H1 (cell line): ENCODE measurements at regions not wholly inside any gene's neighbourhood (a gene's known extent, or its start where the extent isn't known, plus 50 kb on each side); places are given as distances from the start of the nearest gene placed in this dataset.

Experiments
- HDAC6 ChIP-seq: IDR thresholded peaks from one replicate; pipeline ENCODE4 v1.7.1; 2012; ENCODE audit warnings: low read depth, mild to moderate bottlenecking, inconsistent platforms, low read length, moderate library complexity
- SP4 ChIP-seq: IDR thresholded peaks from 2 replicates; pipeline ENCODE4 v1.6.1; 2012; ENCODE audit warnings: low read length, inconsistent platforms
- TBP ChIP-seq: IDR thresholded peaks from 2 replicates; pipeline ENCODE4 v1.6.1; 2011; ENCODE audit warnings: low read depth, low read length, improper control_type of control experiment
- TF ChIP-seq, protein P1 (sequence below): fragments of 300-600 bp; sonication (generic); IDR thresholded peaks from 2 replicates; pipeline ENCODE4 v1.7.1; 2012; ENCODE audit warnings: low read length, moderate library complexity, mild to moderate bottlenecking, inconsistent platforms; ENCODE audit not compliant: insufficient replicate concordance

- TF ChIP-seq, protein P1, sequence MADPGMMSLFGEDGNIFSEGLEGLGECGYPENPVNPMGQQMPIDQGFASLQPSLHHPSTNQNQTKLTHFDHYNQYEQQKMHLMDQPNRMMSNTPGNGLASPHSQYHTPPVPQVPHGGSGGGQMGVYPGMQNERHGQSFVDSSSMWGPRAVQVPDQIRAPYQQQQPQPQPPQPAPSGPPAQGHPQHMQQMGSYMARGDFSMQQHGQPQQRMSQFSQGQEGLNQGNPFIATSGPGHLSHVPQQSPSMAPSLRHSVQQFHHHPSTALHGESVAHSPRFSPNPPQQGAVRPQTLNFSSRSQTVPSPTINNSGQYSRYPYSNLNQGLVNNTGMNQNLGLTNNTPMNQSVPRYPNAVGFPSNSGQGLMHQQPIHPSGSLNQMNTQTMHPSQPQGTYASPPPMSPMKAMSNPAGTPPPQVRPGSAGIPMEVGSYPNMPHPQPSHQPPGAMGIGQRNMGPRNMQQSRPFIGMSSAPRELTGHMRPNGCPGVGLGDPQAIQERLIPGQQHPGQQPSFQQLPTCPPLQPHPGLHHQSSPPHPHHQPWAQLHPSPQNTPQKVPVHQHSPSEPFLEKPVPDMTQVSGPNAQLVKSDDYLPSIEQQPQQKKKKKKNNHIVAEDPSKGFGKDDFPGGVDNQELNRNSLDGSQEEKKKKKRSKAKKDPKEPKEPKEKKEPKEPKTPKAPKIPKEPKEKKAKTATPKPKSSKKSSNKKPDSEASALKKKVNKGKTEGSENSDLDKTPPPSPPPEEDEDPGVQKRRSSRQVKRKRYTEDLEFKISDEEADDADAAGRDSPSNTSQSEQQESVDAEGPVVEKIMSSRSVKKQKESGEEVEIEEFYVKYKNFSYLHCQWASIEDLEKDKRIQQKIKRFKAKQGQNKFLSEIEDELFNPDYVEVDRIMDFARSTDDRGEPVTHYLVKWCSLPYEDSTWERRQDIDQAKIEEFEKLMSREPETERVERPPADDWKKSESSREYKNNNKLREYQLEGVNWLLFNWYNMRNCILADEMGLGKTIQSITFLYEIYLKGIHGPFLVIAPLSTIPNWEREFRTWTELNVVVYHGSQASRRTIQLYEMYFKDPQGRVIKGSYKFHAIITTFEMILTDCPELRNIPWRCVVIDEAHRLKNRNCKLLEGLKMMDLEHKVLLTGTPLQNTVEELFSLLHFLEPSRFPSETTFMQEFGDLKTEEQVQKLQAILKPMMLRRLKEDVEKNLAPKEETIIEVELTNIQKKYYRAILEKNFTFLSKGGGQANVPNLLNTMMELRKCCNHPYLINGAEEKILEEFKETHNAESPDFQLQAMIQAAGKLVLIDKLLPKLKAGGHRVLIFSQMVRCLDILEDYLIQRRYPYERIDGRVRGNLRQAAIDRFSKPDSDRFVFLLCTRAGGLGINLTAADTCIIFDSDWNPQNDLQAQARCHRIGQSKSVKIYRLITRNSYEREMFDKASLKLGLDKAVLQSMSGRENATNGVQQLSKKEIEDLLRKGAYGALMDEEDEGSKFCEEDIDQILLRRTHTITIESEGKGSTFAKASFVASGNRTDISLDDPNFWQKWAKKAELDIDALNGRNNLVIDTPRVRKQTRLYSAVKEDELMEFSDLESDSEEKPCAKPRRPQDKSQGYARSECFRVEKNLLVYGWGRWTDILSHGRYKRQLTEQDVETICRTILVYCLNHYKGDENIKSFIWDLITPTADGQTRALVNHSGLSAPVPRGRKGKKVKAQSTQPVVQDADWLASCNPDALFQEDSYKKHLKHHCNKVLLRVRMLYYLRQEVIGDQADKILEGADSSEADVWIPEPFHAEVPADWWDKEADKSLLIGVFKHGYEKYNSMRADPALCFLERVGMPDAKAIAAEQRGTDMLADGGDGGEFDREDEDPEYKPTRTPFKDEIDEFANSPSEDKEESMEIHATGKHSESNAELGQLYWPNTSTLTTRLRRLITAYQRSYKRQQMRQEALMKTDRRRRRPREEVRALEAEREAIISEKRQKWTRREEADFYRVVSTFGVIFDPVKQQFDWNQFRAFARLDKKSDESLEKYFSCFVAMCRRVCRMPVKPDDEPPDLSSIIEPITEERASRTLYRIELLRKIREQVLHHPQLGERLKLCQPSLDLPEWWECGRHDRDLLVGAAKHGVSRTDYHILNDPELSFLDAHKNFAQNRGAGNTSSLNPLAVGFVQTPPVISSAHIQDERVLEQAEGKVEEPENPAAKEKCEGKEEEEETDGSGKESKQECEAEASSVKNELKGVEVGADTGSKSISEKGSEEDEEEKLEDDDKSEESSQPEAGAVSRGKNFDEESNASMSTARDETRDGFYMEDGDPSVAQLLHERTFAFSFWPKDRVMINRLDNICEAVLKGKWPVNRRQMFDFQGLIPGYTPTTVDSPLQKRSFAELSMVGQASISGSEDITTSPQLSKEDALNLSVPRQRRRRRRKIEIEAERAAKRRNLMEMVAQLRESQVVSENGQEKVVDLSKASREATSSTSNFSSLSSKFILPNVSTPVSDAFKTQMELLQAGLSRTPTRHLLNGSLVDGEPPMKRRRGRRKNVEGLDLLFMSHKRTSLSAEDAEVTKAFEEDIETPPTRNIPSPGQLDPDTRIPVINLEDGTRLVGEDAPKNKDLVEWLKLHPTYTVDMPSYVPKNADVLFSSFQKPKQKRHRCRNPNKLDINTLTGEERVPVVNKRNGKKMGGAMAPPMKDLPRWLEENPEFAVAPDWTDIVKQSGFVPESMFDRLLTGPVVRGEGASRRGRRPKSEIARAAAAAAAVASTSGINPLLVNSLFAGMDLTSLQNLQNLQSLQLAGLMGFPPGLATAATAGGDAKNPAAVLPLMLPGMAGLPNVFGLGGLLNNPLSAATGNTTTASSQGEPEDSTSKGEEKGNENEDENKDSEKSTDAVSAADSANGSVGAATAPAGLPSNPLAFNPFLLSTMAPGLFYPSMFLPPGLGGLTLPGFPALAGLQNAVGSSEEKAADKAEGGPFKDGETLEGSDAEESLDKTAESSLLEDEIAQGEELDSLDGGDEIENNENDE = no peak
- TF ChIP-seq SP4 = no peak
- TF ChIP-seq HDAC6 = no peak
- TF ChIP-seq TBP = no peak
Measured at GRCh38 chr4:101682946-101683345, 107.6 kb upstream of the BANK1 start (continued).
